ENCODE measurements at regions not wholly inside any gene's neighbourhood (a gene's known extent, or its start where the extent isn't known, plus 50 kb on each side); places are given as distances from the start of the nearest gene placed in this dataset.
"Not testable (repeated sequence)": the region's sequence is repeated elsewhere in the genome, so short reads cannot be mapped to it uniquely, and the experiment has no call there.

GRCh38 chr13:58488251-58488650, 856.7 kb downstream of the PCDH17 start:
- H3K4me3 ChIP-seq (ENCODE audit: low read depth, low read length), result no peak overlapping the region
- DNase-seq (ENCODE audit: low read depth, low spot score), result no peak
- ChIA-PET CTCF (no interaction called here), POLR2A (no interaction called here)
- TF ChIP-seq CTCF (IDR thresholded peaks at IDR 0.05; ENCODE audit: insufficient read depth, low read length, missing control alignments), result no peak

DNA sequence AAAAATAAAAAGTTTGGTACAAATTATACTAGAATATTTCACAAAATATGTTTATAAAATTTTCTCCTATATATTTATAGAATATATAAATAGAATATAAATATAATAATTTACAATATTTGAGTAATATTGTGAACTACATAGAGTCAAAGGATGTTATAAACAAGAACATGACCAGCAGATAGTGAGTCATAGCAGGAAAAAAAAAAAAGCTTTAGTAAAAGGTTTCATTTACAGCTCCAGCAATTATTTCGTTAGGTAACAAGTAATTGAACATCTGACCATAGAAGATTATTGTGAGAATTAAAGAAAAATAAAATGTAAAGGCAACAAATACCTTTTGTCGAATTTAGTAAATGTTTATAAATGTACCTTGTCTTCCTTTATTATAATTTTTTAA, 864.1 kb downstream of the PCDH17 start:
- TF ChIP-seq CTCF (IDR thresholded peaks at IDR 0.05; ENCODE audit: insufficient read depth, low read length, missing control alignments), result no peak
- no peak overlapping the region for H3K4me3 ChIP-seq (ENCODE audit: low read depth, low read length)
- DNase-seq (ENCODE audit: low read depth, low spot score), result no peak
- POLR2A ChIA-PET, result no interaction called here
- CTCF ChIA-PET, result no interaction called here

GRCh38 chr13:58500938-58501337, 869.4 kb downstream of the PCDH17 start:
- no peak for DNase-seq (ENCODE audit: low read depth, low spot score)
- no peak overlapping the region for H3K4me3 ChIP-seq (ENCODE audit: low read depth, low read length)
- CTCF ChIA-PET, result no interaction called here
- POLR2A ChIA-PET, result no interaction called here
- no peak for TF ChIP-seq CTCF (IDR thresholded peaks at IDR 0.05; ENCODE audit: insufficient read depth, low read length, missing control alignments)

- CTCF ChIA-PET, result not testable (repeated sequence)
Observed at GRCh38 chr13:58504202-58504700, 872.7 kb downstream of the PCDH17 start.

DNA sequence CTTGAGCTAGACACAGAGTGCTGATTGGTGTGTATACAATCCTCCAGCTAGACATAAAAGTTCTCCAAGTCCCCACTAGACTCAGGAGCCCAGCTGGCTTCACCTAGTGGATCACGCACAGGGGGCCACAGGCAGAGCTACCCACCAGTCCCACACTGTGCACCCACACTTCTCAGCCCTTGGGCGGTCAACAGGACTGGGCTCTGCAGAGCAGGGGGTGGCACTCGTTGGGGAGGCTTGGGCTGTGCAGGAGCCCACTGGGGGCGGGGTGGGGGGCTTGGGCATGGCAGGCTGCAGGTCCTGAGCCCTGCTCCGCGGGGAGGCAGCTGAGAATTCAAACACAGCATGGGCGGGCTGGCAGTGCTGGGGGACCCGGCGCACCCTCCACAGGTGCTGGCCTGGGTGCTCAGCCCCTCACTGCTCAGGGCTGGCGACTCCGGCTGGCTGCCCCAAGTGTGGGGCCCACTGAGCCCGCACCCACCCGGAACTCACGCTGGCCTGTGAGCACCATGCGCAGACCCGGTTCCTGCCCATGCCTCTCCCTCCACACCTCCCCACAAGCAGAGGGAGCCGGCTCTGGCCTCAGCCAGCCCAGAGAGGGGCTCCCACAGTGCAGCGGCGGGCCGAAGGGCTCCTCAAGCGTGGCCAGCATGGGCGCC, 873.8 kb downstream of the PCDH17 start:
- DNase-seq (ENCODE audit: low read depth, low spot score); CTCF ChIA-PET; POLR2A ChIA-PET; H3K4me3 ChIP-seq (ENCODE audit: low read depth, low read length): not testable (repeated sequence)

More at GRCh38 chr13:58504202-58504700, 872.7 kb downstream of the PCDH17 start:
- DNase-seq (ENCODE audit: low read depth, low spot score); POLR2A ChIA-PET; H3K4me3 ChIP-seq (ENCODE audit: low read depth, low read length): not testable (repeated sequence)

DNA sequence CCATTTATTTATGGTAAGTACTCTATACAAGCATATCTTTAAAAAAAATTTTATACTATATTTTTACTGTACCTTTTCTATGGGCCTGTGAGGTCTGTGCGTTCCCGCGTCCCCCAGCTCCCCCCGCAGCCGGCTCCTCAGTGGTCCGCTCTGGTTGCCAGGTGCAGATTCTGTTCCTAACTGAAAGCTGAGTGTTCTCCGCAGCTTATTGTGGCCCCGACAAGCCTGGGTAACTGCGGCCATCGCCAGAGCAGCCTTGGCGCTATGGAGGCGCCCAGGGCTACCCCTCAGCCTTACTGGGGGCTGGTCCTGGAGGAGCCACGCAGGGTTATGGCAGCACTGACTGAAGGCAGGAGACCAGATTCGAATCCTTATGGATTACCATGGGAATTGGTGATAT, 896.8 kb downstream of the PCDH17 start:
- H3K4me3 ChIP-seq (ENCODE audit: low read depth, low read length), result no peak overlapping the region
- DNase-seq (ENCODE audit: low read depth, low spot score), result no peak
- TF ChIP-seq CTCF (IDR thresholded peaks at IDR 0.05; ENCODE audit: insufficient read depth, low read length, missing control alignments), result no peak
- ChIA-PET CTCF (no interaction called here), POLR2A (no interaction called here)

DNA sequence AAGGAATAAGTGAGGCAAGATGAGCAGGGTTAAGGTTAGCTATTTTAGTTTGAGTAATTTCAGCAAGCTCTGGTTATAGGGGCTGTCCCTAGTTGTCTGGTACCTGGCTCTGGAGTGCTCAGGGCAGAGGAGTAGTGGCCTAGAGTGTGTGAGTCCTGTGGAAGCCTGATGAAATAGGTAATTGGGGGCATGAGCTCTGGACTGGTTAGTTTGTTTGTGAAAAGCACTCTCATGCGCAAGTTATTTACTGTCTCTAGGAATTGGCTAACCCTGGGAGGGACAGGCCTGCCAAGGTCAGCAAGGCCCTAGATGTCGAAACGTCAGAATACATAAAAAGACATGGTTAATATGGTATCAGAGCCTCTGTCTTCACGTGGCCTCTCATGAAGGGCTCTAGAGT, 900.1 kb downstream of the PCDH17 start:
- TF ChIP-seq CTCF (IDR thresholded peaks at IDR 0.05; ENCODE audit: insufficient read depth, low read length, missing control alignments), result no peak
- ChIA-PET CTCF (no interaction called here), POLR2A (no interaction called here)
- no peak for DNase-seq (ENCODE audit: low read depth, low spot score)
- no peak overlapping the region for H3K4me3 ChIP-seq (ENCODE audit: low read depth, low read length)
